ENCODE measurements at regions not wholly inside any gene's neighbourhood (a gene's known extent, or its start where the extent isn't known, plus 50 kb on each side); places are given as distances from the start of the nearest gene placed in this dataset.

- ChIA-PET CTCF (no interaction called here), POLR2A (no interaction called here)
- Mint-ChIP-seq H3K36me3 (ENCODE audit: low read depth) (no peaks in the 10 kb centered on the region), H3K4me3 (no peak overlapping the region), H3K4me1 (no peaks in the 10 kb centered on the region), H3K27me3 (no peaks in the 10 kb centered on the region), H3K27ac (no peak overlapping the region), H3K9me3 (no peaks in the 10 kb centered on the region)
- DNase-seq, result no peak
These were observed 54.0 kb upstream of the PLAC1 start for GRCh38 chrX:134712272-134712671.

- no peaks in the 10 kb centered on the region for H3K36me3 Mint-ChIP-seq (ENCODE audit: low read depth)
- H3K9me3 Mint-ChIP-seq, result no peaks in the 10 kb centered on the region
- POLR2A ChIA-PET, result no interaction called here
- H3K27me3 Mint-ChIP-seq, result no peaks in the 10 kb centered on the region
- H3K4me3 Mint-ChIP-seq, result no peak overlapping the region
- CTCF ChIA-PET, result interaction anchor here (0.5 to 0.6 kb wide), 3 partner anchors 14 to 146 kb away, joined by 3 to 5 read pairs (median 4); no protein-coding TSS in a partner anchor
- no peak overlapping the region for H3K27ac Mint-ChIP-seq
- DNase-seq, result no peak
- H3K4me1 Mint-ChIP-seq, result no peaks in the 10 kb centered on the region
These were observed 53.1 kb upstream of the PLAC1 start for GRCh38 chrX:134711135-134711921.
